H1 (cell line): ENCODE measurements at regions not wholly inside any gene's neighbourhood (a gene's known extent, or its start where the extent isn't known, plus 50 kb on each side); places are given as distances from the start of the nearest gene placed in this dataset.

Experiments
- CTCF ChIA-PET: fragments of 300-600 bp; sonication (Branson Sonifier 250); formaldehyde crosslinking; loops from one replicate; lab custom pipeline; 2021; ENCODE audit not compliant: partially characterized antibody; lab: Charles Lee
- POLR2A ChIA-PET: fragments of 300-600 bp; sonication (Branson Sonifier 250); formaldehyde crosslinking; loops from one replicate; lab custom pipeline; 2021; ENCODE audit warnings: inconsistent platforms; ENCODE audit not compliant: partially characterized antibody; lab: Charles Lee
- DNase-seq, 2 experiments: peaks; one replicate each; pipeline versions ENCODE4 v3.0.0 to v3.0.0-alpha.2; 2010 to 2022; ENCODE audit warnings: low spot score in 2 of 2, low read depth in 1 of 2, mixed read lengths in 1 of 2
- FAIRE-seq: peaks from 2 replicates; lab custom pipeline; 2011; peaks lifted over from hg19 to GRCh38; lab: Jason Lieb, UNC
- H2AFZ ChIP-seq: 2 replicates; pipeline ENCODE4 v1.8.1; 2012; ENCODE audit warnings: low read length, inconsistent platforms
- H2AK5ac ChIP-seq: 2 replicates; pipeline ENCODE4 v1.6.1; 2013; ENCODE audit warnings: low read depth, low read length
- H2BK120ac ChIP-seq: replicated peaks from 2 replicates; pipeline ENCODE3; 2013; ENCODE audit warnings: low read depth, low read length, inconsistent platforms
- H2BK12ac ChIP-seq: 2 replicates; pipeline ENCODE4 v1.6.1; 2013; ENCODE audit warnings: low read depth, low read length
- H2BK15ac ChIP-seq: 2 replicates; pipeline ENCODE4 v1.6.1; 2013; ENCODE audit warnings: low read length
- H2BK20ac ChIP-seq: 2 replicates; pipeline ENCODE4 v1.6.1; 2013; ENCODE audit warnings: low read length
- H2BK5ac ChIP-seq: 2 replicates; pipeline ENCODE4 v1.6.1; 2013; ENCODE audit warnings: low read depth, low read length
- H3K14ac ChIP-seq: 2 replicates; pipeline ENCODE4 v1.6.1; 2013; ENCODE audit warnings: inconsistent platforms; ENCODE audit not compliant: insufficient read length
- H3K18ac ChIP-seq: 2 replicates; pipeline ENCODE4 v1.6.1; 2013; ENCODE audit warnings: low read length; ENCODE audit errors: extremely low read depth
- H3K23ac ChIP-seq: 2 replicates; pipeline ENCODE4 v1.6.1; 2013; ENCODE audit warnings: inconsistent platforms; ENCODE audit not compliant: insufficient read length
- H3K23me2 ChIP-seq: 2 replicates; pipeline ENCODE4 v1.6.1; 2013; ENCODE audit warnings: low read depth, low read length
- H3K27ac ChIP-seq: 2 replicates; pipeline ENCODE4 v1.6.1; 2011; ENCODE audit warnings: low read depth, low read length, inconsistent platforms
- H3K27me3 ChIP-seq, 4 experiments: replicated peaks in 1 of 4; 1 replicate in 1 of 4; 2 replicates in 3 of 4; pipeline versions ENCODE4 v1.6.1 to v1.8.1; 2011 to 2013; ENCODE audit warnings: low read length in 3 of 4, mild to moderate bottlenecking in 3 of 4, inconsistent platforms in 2 of 4, mixed read lengths in 2 of 4, moderate library complexity in 1 of 4; ENCODE audit not compliant: control insufficient read depth in 3 of 4, insufficient read depth in 3 of 4; ENCODE audit errors: extremely low read depth in 1 of 4
- H3K36me3 ChIP-seq, 4 experiments: 2 replicates each; pipeline versions ENCODE4 v1.6.1 to v1.8.1; 2011 to 2013; ENCODE audit warnings: mild to moderate bottlenecking in 4 of 4, low read length in 3 of 4, moderate library complexity in 2 of 4, control low read depth in 1 of 4, inconsistent platforms in 1 of 4; ENCODE audit not compliant: insufficient read depth in 4 of 4, control insufficient read depth in 2 of 4
- H3K4ac ChIP-seq: replicated peaks from 2 replicates; pipeline ENCODE3; 2013; ENCODE audit warnings: low read length, low read depth, mixed read lengths, inconsistent platforms; ENCODE audit not compliant: insufficient read length
- H3K4me1 ChIP-seq, 4 experiments: replicated peaks in 1 of 4; 1 replicate in 1 of 4; 2 replicates in 3 of 4; pipeline versions ENCODE4 v1.6.1 to v1.8.1; 2011 to 2013; ENCODE audit warnings: low read length in 3 of 4, inconsistent platforms in 2 of 4, mixed read lengths in 1 of 4; ENCODE audit not compliant: insufficient read depth in 4 of 4, control insufficient read depth in 3 of 4
- H3K4me2 ChIP-seq, 2 experiments: 2 replicates each; pipeline versions ENCODE4 v1.6.1 to v1.8.1; 2011 to 2013; ENCODE audit warnings: low read depth in 2 of 2, low read length in 2 of 2, control low read depth in 1 of 2, inconsistent platforms in 1 of 2, mild to moderate bottlenecking in 1 of 2; ENCODE audit not compliant: insufficient read depth in 1 of 2
- H3K4me3 ChIP-seq, 4 experiments: fragments of 200-600, 300-600 bp in 1 of 4; sonication (generic), shearing (Covaris generic), sonication (Bioruptor Twin) in 1 of 4; 2 replicates each; pipeline versions ENCODE4 v1.5.1 to v1.8.1; 2011 to 2016; ENCODE audit warnings: low read length in 4 of 4, low read depth in 3 of 4, control low read depth in 2 of 4, inconsistent platforms in 2 of 4, mild to moderate bottlenecking in 2 of 4, mixed read lengths in 1 of 4, moderate library complexity in 1 of 4; ENCODE audit not compliant: insufficient read depth in 2 of 4; ENCODE audit errors: extremely low read depth in 1 of 4
- H3K56ac ChIP-seq: replicated peaks from 2 replicates; pipeline ENCODE3; 2013; ENCODE audit warnings: low read depth, mild to moderate bottlenecking, mixed read lengths, low read length, inconsistent platforms; ENCODE audit not compliant: insufficient read length
- H3K79me1 ChIP-seq: 2 replicates; pipeline ENCODE4 v1.6.1; 2013; ENCODE audit warnings: low read depth, low read length, control low read depth
- H3K79me2 ChIP-seq, 2 experiments: 2 replicates each; pipeline versions ENCODE4 v1.6.1 to v1.8.1; 2012 to 2013; ENCODE audit warnings: low read length in 2 of 2, mild to moderate bottlenecking in 2 of 2, inconsistent platforms in 1 of 2; ENCODE audit not compliant: insufficient read depth in 2 of 2, control insufficient read depth in 1 of 2
- H3K9ac ChIP-seq, 4 experiments: replicated peaks in 1 of 4; 1 replicate in 1 of 4; 2 replicates in 3 of 4; pipeline versions ENCODE4 v1.6.1 to v1.8.1; 2011 to 2013; ENCODE audit warnings: low read depth in 3 of 4, low read length in 3 of 4, control low read depth in 2 of 4, mild to moderate bottlenecking in 2 of 4, moderate library complexity in 2 of 4, inconsistent platforms in 1 of 4; ENCODE audit errors: extremely low read depth in 1 of 4
- H3K9me3 ChIP-seq, 2 experiments: 2 replicates each; pipeline versions ENCODE4 v1.6.1 to v1.8.1; 2012 to 2013; ENCODE audit warnings: mild to moderate bottlenecking in 2 of 2, moderate library complexity in 2 of 2, control low read depth in 1 of 2, inconsistent platforms in 1 of 2, low read depth in 1 of 2, low read length in 1 of 2, mixed read lengths in 1 of 2; ENCODE audit not compliant: insufficient read depth in 2 of 2
- H4K20me1 ChIP-seq, 2 experiments: replicated peaks in 1 of 2; 2 replicates each; pipeline versions ENCODE3 to v1.8.1; 2011 to 2013; ENCODE audit warnings: inconsistent platforms in 2 of 2, low read length in 2 of 2, mild to moderate bottlenecking in 1 of 2; ENCODE audit not compliant: insufficient read depth in 2 of 2, control insufficient read depth in 1 of 2
- H4K5ac ChIP-seq: 2 replicates; pipeline ENCODE4 v1.6.1; 2013; ENCODE audit warnings: low read length, low read depth, mixed read lengths, inconsistent platforms; ENCODE audit not compliant: insufficient read length
- H4K8ac ChIP-seq: 2 replicates; pipeline ENCODE4 v1.8.0; 2013; ENCODE audit warnings: mild to moderate bottlenecking, moderate library complexity, low read length, inconsistent platforms; ENCODE audit not compliant: insufficient read depth; ENCODE audit errors: extremely low read depth
- H4K91ac ChIP-seq: replicated peaks from 2 replicates; pipeline ENCODE3; 2013; ENCODE audit warnings: low read length, mixed read lengths, inconsistent platforms; ENCODE audit not compliant: insufficient read length
- ASH2L ChIP-seq: fragments of 200-600, 300-600 bp; sonication (generic); IDR thresholded peaks from one replicate; pipeline ENCODE4 v1.7.1; 2017; ENCODE audit warnings: low read length
- RAD21 ChIP-seq, 2 experiments: IDR thresholded peaks in 1 of 2; conservative IDR thresholded peaks in 1 of 2; 2 replicates each; pipeline ENCODE4 v1.6.1; 2011; ENCODE audit warnings: low read depth in 2 of 2, low read length in 2 of 2, improper control_type of control experiment in 1 of 2, inconsistent platforms in 1 of 2, mild to moderate bottlenecking in 1 of 2, moderate library complexity in 1 of 2
- SP2 ChIP-seq: IDR thresholded peaks from 2 replicates; pipeline ENCODE4 v1.6.1; 2012; ENCODE audit warnings: mild to moderate bottlenecking, low read length, inconsistent platforms
- WGBS, 2 experiments: shearing (Covaris generic) in 1 of 2; methylation state at CpG; one replicate each; pipeline versions ENCODE4 v1.1.6 to v1.1.7; 2013 to 2015; ENCODE audit warnings: low lambda C conversion rate in 2 of 2, mixed read lengths in 2 of 2, inconsistent platforms in 1 of 2, low coverage in 1 of 2, missing lambda C conversion rate in 1 of 2; ENCODE audit not compliant: insufficient replicate concordance in 2 of 2, insufficient coverage in 1 of 2, insufficient read length in 1 of 2; ENCODE audit errors: extremely low coverage in 1 of 2, missing lambda C conversion rate in 1 of 2; 5-methylcytosine and 5-hydroxymethylcytosine counted together

- Histone ChIP-seq H2BK20ac (no peak overlapping the region), H4K91ac (no peak overlapping the region), H3K4ac (no peak overlapping the region), H3K23me2 (no peaks in the 10 kb centered on the region), H3K4me2 (no peak overlapping the region), H3K27me3 (no peaks in the 10 kb centered on the region), H4K8ac (no peak overlapping the region), H3K79me2 (no peaks in the 10 kb centered on the region), H3K79me1 (no peaks in the 10 kb centered on the region), H3K23ac (no peak overlapping the region), H4K5ac (no peak overlapping the region), H4K20me1 (no peaks in the 10 kb centered on the region), H3K9ac (no peak overlapping the region), H2BK120ac (no peak overlapping the region), H2BK5ac (no peak overlapping the region), H3K27ac (no peak overlapping the region), H3K36me3 (no peaks in the 10 kb centered on the region), H3K56ac (no peak overlapping the region), H3K4me1 (no peaks in the 10 kb centered on the region; a peak in 1 of 7 replicates), H3K9me3 (0 out of 4 replicates have a peak, but pooled peaks cover 0 to 9% of the 10 kb centered on the region in 2 experiments), H3K18ac (no peak overlapping the region), H2BK12ac (no peak overlapping the region), H3K14ac (no peak overlapping the region), H2AFZ (no peak overlapping the region), H2AK5ac (no peak overlapping the region), H2BK15ac (no peak overlapping the region), H3K4me3 (no peak overlapping the region)
- CTCF ChIA-PET, result interaction anchor here (1.2 to 1.6 kb wide), 2 partner anchors 11 kb away, joined by 3 to 4 read pairs; no protein-coding TSS in a partner anchor
- POLR2A ChIA-PET, result no interaction called here
- FAIRE-seq (no peak), DNase-seq (no peak)
- 95% methylated on average over 12 of the region's 12 CpGs; no CpG with 5 or more reads in 1 of the 2 experiments for WGBS, 2 experiments
- TF ChIP-seq ASH2L, result no peak
- no peak for TF ChIP-seq RAD21 (IDR thresholded peaks at IDR 0.05 in 1 of 2, conservative IDR thresholded peaks at IDR 0.05 in 1 of 2; ENCODE audit: low read depth in 2 of 2, low read length in 2 of 2)
- TF ChIP-seq SP2, result no peak
- TF ChIP-seq, all 59 proteins: peak for 0
Measured at GRCh38 chr18:77822632-77823031, 573.0 kb downstream of the GALR1 start.
